ENCODE measurements at regions not wholly inside any gene's neighbourhood (a gene's known extent, or its start where the extent isn't known, plus 50 kb on each side); places are given as distances from the start of the nearest gene placed in this dataset.

GRCh38 chr4:138692411-138692810 is 323.2 kb upstream of the NOCT start:
- TF ChIP-seq POLR2A (IDR thresholded peaks at IDR 0.05; ENCODE audit: low read depth, low read length) (no peak), POLR2AphosphoS5 (IDR thresholded peaks at IDR 0.05; ENCODE audit: low read depth, low read length) (no peak), TAF1 (IDR thresholded peaks at IDR 0.05; ENCODE audit: low read depth, low read length) (no peak), POU2F2 (IDR thresholded peaks at IDR 0.05; ENCODE audit: low read depth, low read length) (no peak)

Measured in GM12891 (cell line).